Natural killer cell (primary cell): ENCODE measurements at regions not wholly inside any gene's neighbourhood (a gene's known extent, or its start where the extent isn't known, plus 50 kb on each side); places are given as distances from the start of the nearest gene placed in this dataset.

Experiments
- ATAC-seq, 3 donors: fragments of 150-1000 bp in 2 of 3; fragments of 200-7000 bp in 1 of 3; cut with Tn5 transposase; 1 replicate in 1 of 3; 2 replicates in 2 of 3; pipeline ENCODE4 v1.10.0; 2021; ENCODE audit warnings: mild to moderate bottlenecking in 2 of 3, moderate library complexity in 2 of 3
- DNase-seq, 2 donors: peaks; one replicate each; pipeline versions ENCODE4 v3.0.0 to v3.0.0-alpha.2; 2013 to 2021; ENCODE audit warnings: mixed read lengths in 1 of 2
- H3K27ac ChIP-seq: one replicate; pipeline ENCODE4 v1.5.1; 2013; ENCODE audit warnings: mild to moderate bottlenecking, low read length
- H3K27me3 ChIP-seq: one replicate; pipeline ENCODE4 v1.6.1; 2013; ENCODE audit warnings: low read length; ENCODE audit not compliant: control insufficient read depth, insufficient read depth
- H3K36me3 ChIP-seq: one replicate; pipeline ENCODE4 v1.6.1; 2013; ENCODE audit warnings: low read length; ENCODE audit not compliant: control insufficient read depth, insufficient read depth
- H3K4me1 ChIP-seq: one replicate; pipeline ENCODE4 v1.6.1; 2013; ENCODE audit warnings: low read length; ENCODE audit not compliant: control insufficient read depth, insufficient read depth
- H3K4me3 ChIP-seq: one replicate; pipeline ENCODE4 v1.5.1; 2013; ENCODE audit warnings: low read length
- H3K9me3 ChIP-seq: one replicate; pipeline ENCODE4 v1.6.1; 2013; ENCODE audit warnings: low read length; ENCODE audit not compliant: control insufficient read depth, insufficient read depth
- H3K27ac Mint-ChIP-seq, 2 donors: one replicate each; pipeline ENCODE4 v1.8.0; 2022; ENCODE audit warnings: mild to moderate bottlenecking in 2 of 2, mixed read lengths in 2 of 2, moderate library complexity in 1 of 2
- H3K27me3 Mint-ChIP-seq, 2 donors: one replicate each; pipeline ENCODE4 v1.8.0; 2022; ENCODE audit warnings: low read depth in 2 of 2, mixed read lengths in 2 of 2
- H3K36me3 Mint-ChIP-seq: one replicate; pipeline ENCODE4 v1.8.0; 2022; ENCODE audit warnings: mixed read lengths
- H3K4me1 Mint-ChIP-seq, 2 donors: one replicate each; pipeline ENCODE4 v1.8.0; 2022; ENCODE audit warnings: mixed read lengths in 2 of 2
- H3K4me3 Mint-ChIP-seq: one replicate; pipeline ENCODE4 v1.8.0; 2022; ENCODE audit warnings: mild to moderate bottlenecking, moderate library complexity, mixed read lengths
- H3K9me3 Mint-ChIP-seq, 2 donors: one replicate each; pipeline ENCODE4 v1.8.0; 2022; ENCODE audit warnings: mixed read lengths in 2 of 2
- CTCF ChIP-seq: fragments of 200-600 bp; IDR thresholded peaks from one replicate; pipeline ENCODE4 v1.8.0; 2022; ENCODE audit warnings: antibody characterized with exemption
- WGBS: methylation state at CpG from one replicate; pipeline ENCODE4 v1.1.7; 2013; ENCODE audit warnings: missing lambda C conversion rate; ENCODE audit not compliant: insufficient coverage; 5-methylcytosine and 5-hydroxymethylcytosine counted together
- intact Hi-C: fragments of 100-400 bp; cut with micrococcal nuclease; formaldehyde crosslinking; loops from one replicate; pipeline ENCODE4 v1.14.2; 2022

DNA sequence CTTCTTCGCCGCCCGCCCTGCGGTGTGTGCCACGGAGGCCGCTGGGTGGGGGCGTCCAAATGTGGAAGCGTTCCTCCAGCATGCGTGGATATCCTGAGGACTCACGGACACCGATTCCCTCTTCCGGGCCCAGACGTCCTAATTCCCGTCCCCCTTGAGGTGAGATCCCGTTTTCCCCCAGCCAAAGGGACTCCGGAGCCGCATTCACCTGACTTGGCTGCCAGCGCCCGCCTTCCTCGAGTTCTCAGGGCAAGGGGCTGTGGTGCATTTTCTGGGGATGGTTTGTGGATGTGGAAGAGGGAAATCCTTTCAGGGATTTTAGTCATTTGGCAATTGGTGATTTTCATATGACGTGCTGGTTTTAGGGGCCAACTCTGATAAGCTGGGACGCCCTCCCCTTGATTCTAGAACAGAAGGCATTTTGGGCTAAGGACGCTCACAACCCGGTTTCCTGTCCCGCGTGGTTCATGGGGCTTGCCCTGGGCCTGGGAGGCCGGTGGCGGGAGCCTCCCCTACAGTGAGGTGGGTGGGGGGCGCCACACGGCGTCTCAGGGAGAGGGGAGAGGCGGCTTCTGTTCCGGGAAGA is 165.4 kb downstream of the ACTR3B start:
- Histone ChIP-seq H3K27me3 (peaks cover 10% of the 10 kb centered on the region), H3K4me1 (no peaks in the 10 kb centered on the region), H3K4me3 (no peak overlapping the region), H3K27ac (no peak overlapping the region), H3K36me3 (no peaks in the 10 kb centered on the region), H3K9me3 (no peaks in the 10 kb centered on the region)
- Mint-ChIP-seq H3K4me1 (no peaks in the 10 kb centered on the region), H3K9me3 (peaks cover 2% of the 10 kb centered on the region in 2 donors), H3K27me3 (peaks cover 30 to 44% of the 10 kb centered on the region in 2 donors), H3K27ac (no peak overlapping the region), H3K36me3 (no peaks in the 10 kb centered on the region), H3K4me3 (no peak overlapping the region)
- ATAC-seq (no peak), DNase-seq (no peak)
- intact Hi-C loops: no loop called here
- no peak for TF ChIP-seq CTCF
- 20% methylated on average over 33 of the region's 33 CpGs for whole genome bisulfite sequencing

- intact Hi-C loops: no loop called here
- TF ChIP-seq CTCF: no peak
- H3K4me1 Mint-ChIP-seq: no peaks in the 10 kb centered on the region
- H3K36me3 Mint-ChIP-seq: no peaks in the 10 kb centered on the region
- no peak overlapping the region for H3K27ac ChIP-seq
- H3K27me3 Mint-ChIP-seq: peaks cover 27 to 44% of the 10 kb centered on the region in 2 donors
- WGBS: 5% methylated on average over 74 of the region's 74 CpGs
- H3K4me3 Mint-ChIP-seq: no peak overlapping the region
- peaks cover 10% of the 10 kb centered on the region for H3K27me3 ChIP-seq
- ATAC-seq (no peak), DNase-seq (no peak)
- no peaks in the 10 kb centered on the region for H3K4me1 ChIP-seq
- no peaks in the 10 kb centered on the region for H3K36me3 ChIP-seq
- peaks cover 4% of the 10 kb centered on the region in 2 donors for H3K9me3 Mint-ChIP-seq
- H3K9me3 ChIP-seq: no peaks in the 10 kb centered on the region
- H3K4me3 ChIP-seq: no peak overlapping the region
- no peak overlapping the region for H3K27ac Mint-ChIP-seq
Observed at GRCh38 chr7:152925412-152926147, 166.0 kb downstream of the ACTR3B start.

DNA sequence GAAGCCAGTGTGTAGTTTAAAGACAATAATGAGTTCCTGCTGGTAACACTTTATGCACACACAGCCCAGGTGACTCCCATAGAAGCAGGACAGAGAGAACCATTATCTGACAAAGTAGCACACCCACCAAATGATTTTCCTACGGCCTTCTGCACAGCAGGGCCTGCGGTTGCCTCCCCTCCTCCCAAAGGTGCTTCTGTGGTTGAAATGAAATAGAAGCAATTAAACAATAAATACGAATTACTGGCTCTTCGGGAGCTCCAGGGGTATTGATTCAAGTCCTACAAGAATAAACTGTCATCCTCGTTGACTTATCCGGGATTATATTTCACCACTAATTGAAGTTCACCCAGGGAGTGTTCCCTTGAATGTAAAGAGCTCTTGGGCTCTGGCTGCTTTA is 172.1 kb downstream of the ACTR3B start:
- no peak overlapping the region for H3K27ac ChIP-seq
- Mint-ChIP-seq H3K9me3 (peaks cover 2 to 4% of the 10 kb centered on the region in 2 donors), H3K27ac (no peak overlapping the region), H3K4me1 (no peaks in the 10 kb centered on the region), H3K36me3 (no peaks in the 10 kb centered on the region), H3K27me3 (peaks cover 3 to 12% of the 10 kb centered on the region in 2 donors), H3K4me3 (no peak overlapping the region)
- no peak for TF ChIP-seq CTCF
- WGBS: 94% methylated on average over 5 of the region's 6 CpGs
- no peaks in the 10 kb centered on the region for H3K9me3 ChIP-seq
- H3K27me3 ChIP-seq: peaks cover 2% of the 10 kb centered on the region
- no peak for ATAC-seq
- H3K36me3 ChIP-seq: no peaks in the 10 kb centered on the region
- intact Hi-C loops: no loop called here
- no peaks in the 10 kb centered on the region for H3K4me1 ChIP-seq
- no peak for DNase-seq
- no peak overlapping the region for H3K4me3 ChIP-seq
